Endothelial cell of umbilical vein (primary cell): ENCODE measurements at regions not wholly inside any gene's neighbourhood (a gene's known extent, or its start where the extent isn't known, plus 50 kb on each side); places are given as distances from the start of the nearest gene placed in this dataset.

Experiments used
- BruUV-seq: library from RNA; stranded (reverse); fragments of 400-500 nt; replicated peaks from 2 replicates; lab custom pipeline; 2021; lab: Mats Ljungman, UMichigan
- CTCF ChIA-PET: fragments of 300-600, 350-600 bp; sonication (Branson Sonifier 250); formaldehyde crosslinking; loops from one replicate; lab custom pipeline; 2021; ENCODE audit warnings: antibody characterized with exemption, inconsistent platforms; lab: Charles Lee
- POLR2A ChIA-PET: fragments of 300-600, 350-600 bp; sonication (Branson Sonifier 250); formaldehyde crosslinking; loops from one replicate; lab custom pipeline; 2021; ENCODE audit warnings: antibody characterized with exemption, inconsistent platforms; lab: Charles Lee
- DNase-seq: peaks from one replicate; pipeline ENCODE4 v3.0.0-alpha.2; 2011; ENCODE audit warnings: low read depth, low spot score
- FAIRE-seq: peaks from 2 replicates; lab custom pipeline; 2011; peaks lifted over from hg19 to GRCh38; lab: Jason Lieb, UNC
- H2AFZ ChIP-seq: 2 replicates; pipeline ENCODE4 v1.6.0; 2012; ENCODE audit warnings: low read depth, low read length, control low read depth, inconsistent platforms
- H3K27ac ChIP-seq: 2 replicates; pipeline ENCODE4 v1.5.1; 2011; ENCODE audit warnings: low read depth, mild to moderate bottlenecking, control low read depth, low read length, moderate library complexity; ENCODE audit not compliant: insufficient read depth
- H3K27me3 ChIP-seq, 2 experiments: 2 replicates each; pipeline versions ENCODE4 v1.6.0 to v1.6.1; 2011; ENCODE audit warnings: low read length in 2 of 2, mixed read lengths in 1 of 2; ENCODE audit not compliant: control insufficient read depth in 2 of 2, insufficient read depth in 2 of 2
- H3K36me3 ChIP-seq, 2 experiments: 2 replicates in 1 of 2; 3 replicates in 1 of 2; pipeline ENCODE4 v1.5.1; 2011; ENCODE audit warnings: low read length in 2 of 2, mild to moderate bottlenecking in 1 of 2, moderate library complexity in 1 of 2; ENCODE audit not compliant: control insufficient read depth in 2 of 2, insufficient read depth in 2 of 2; ENCODE audit errors: extremely low read depth in 1 of 2
- H3K4me1 ChIP-seq: 3 replicates; pipeline ENCODE4 v1.5.1; 2011; ENCODE audit warnings: mild to moderate bottlenecking, low read length; ENCODE audit not compliant: control insufficient read depth, insufficient read depth; ENCODE audit errors: extremely low read depth
- H3K4me2 ChIP-seq: 2 replicates; pipeline ENCODE4 v1.6.1; 2011; ENCODE audit warnings: low read length, control low read depth, mixed read lengths; ENCODE audit not compliant: insufficient read depth
- H3K4me3 ChIP-seq, 3 experiments: fragments of 200-600 bp in 1 of 3; sonication (generic), shearing (Covaris generic) in 1 of 3; replicated peaks in 1 of 3; 2 replicates each; pipeline ENCODE4 v1.5.1; 2011 to 2016; ENCODE audit warnings: control low read depth in 3 of 3, low read length in 3 of 3, mild to moderate bottlenecking in 2 of 3, inconsistent platforms in 1 of 3, low read depth in 1 of 3, moderate library complexity in 1 of 3; ENCODE audit not compliant: insufficient read depth in 1 of 3
- H3K79me2 ChIP-seq: 2 replicates; pipeline ENCODE4 v1.6.0; 2012; ENCODE audit warnings: low read length, inconsistent platforms; ENCODE audit not compliant: control insufficient read depth, insufficient read depth
- H3K9ac ChIP-seq: replicated peaks from 2 replicates; pipeline ENCODE3; 2011; ENCODE audit warnings: low read length, control low read depth; ENCODE audit not compliant: insufficient read depth; ENCODE audit errors: extremely low read depth
- H3K9me1 ChIP-seq: replicated peaks from 3 replicates; pipeline ENCODE4 v1.6.0; 2011; ENCODE audit warnings: mild to moderate bottlenecking, low read length; ENCODE audit not compliant: control insufficient read depth, insufficient read depth; ENCODE audit errors: extremely low read depth
- H3K9me3 ChIP-seq: replicated peaks from 2 replicates; pipeline ENCODE4 v1.5.1; 2012; ENCODE audit warnings: low read length, inconsistent platforms; ENCODE audit not compliant: control insufficient read depth, insufficient read depth
- H4K20me1 ChIP-seq: replicated peaks from 2 replicates; pipeline ENCODE3; 2011; ENCODE audit warnings: mild to moderate bottlenecking, low read length; ENCODE audit not compliant: control insufficient read depth, insufficient read depth; ENCODE audit errors: extremely low read depth
- EZH2 ChIP-seq: IDR thresholded peaks from 2 replicates; pipeline ENCODE4 v1.6.1; 2012; ENCODE audit warnings: borderline replicate concordance, low read depth, mild to moderate bottlenecking, moderate library complexity, low read length, inconsistent platforms; ENCODE audit not compliant: severe bottlenecking
- FOS ChIP-seq: IDR thresholded peaks from 2 replicates; pipeline ENCODE4 v1.6.1; 2011; ENCODE audit warnings: mild to moderate bottlenecking, low read length, moderate library complexity, borderline replicate concordance; ENCODE audit not compliant: insufficient read depth
- GATA2 ChIP-seq: IDR thresholded peaks from 2 replicates; pipeline ENCODE4 v1.7.0; 2011; ENCODE audit warnings: low read depth, mild to moderate bottlenecking, moderate library complexity, mixed read lengths, low read length; ENCODE audit not compliant: insufficient read length, insufficient read depth
- JUN ChIP-seq: IDR thresholded peaks from 2 replicates; pipeline ENCODE4 v1.6.1; 2011; ENCODE audit warnings: borderline replicate concordance, low read depth; ENCODE audit not compliant: insufficient read length, insufficient read depth
- MAX ChIP-seq: IDR thresholded peaks from 2 replicates; pipeline ENCODE4 v1.6.1; 2011; ENCODE audit not compliant: insufficient read depth, insufficient read length
- MYC ChIP-seq: IDR thresholded peaks from one replicate; pipeline ENCODE4 v1.6.1; 2011; ENCODE audit warnings: mild to moderate bottlenecking, low read depth, low read length
- POLR2A ChIP-seq: IDR thresholded peaks from 2 replicates; pipeline ENCODE4 v1.6.1; 2012; ENCODE audit warnings: low read depth, mild to moderate bottlenecking, control low read depth, low read length
- POLR2AphosphoS5 ChIP-seq: IDR thresholded peaks from 2 replicates; pipeline ENCODE4 v1.6.1; 2012; ENCODE audit warnings: low read depth, mild to moderate bottlenecking, control low read depth, low read length, moderate library complexity; ENCODE audit not compliant: insufficient read depth
- dilution Hi-C: fragments of 300-500 bp; cut with MboI; formaldehyde crosslinking; loops from one replicate; pipeline ENCODE4 v1.15.0; 2019; ENCODE audit warnings: low sequenced_read_pairs; ENCODE audit not compliant: extremely low pct_ligation_motif_present
- intact Hi-C: fragments of 100-400 bp; cut with micrococcal nuclease; formaldehyde crosslinking; loops from one replicate; pipeline ENCODE4 v1.10.0; 2022
- TF ChIP-seq, protein P1 (sequence below), 2 donors: IDR thresholded peaks; 1 replicate in 1 of 2; 2 replicates in 1 of 2; pipeline ENCODE4 v1.5.1; 2011; ENCODE audit warnings: low read length in 2 of 2, mild to moderate bottlenecking in 2 of 2, moderate library complexity in 2 of 2, control low read depth in 1 of 2, inconsistent platforms in 1 of 2, low read depth in 1 of 2; ENCODE audit not compliant: insufficient read depth in 1 of 2; ENCODE audit errors: extremely low read depth in 1 of 2

DNA sequence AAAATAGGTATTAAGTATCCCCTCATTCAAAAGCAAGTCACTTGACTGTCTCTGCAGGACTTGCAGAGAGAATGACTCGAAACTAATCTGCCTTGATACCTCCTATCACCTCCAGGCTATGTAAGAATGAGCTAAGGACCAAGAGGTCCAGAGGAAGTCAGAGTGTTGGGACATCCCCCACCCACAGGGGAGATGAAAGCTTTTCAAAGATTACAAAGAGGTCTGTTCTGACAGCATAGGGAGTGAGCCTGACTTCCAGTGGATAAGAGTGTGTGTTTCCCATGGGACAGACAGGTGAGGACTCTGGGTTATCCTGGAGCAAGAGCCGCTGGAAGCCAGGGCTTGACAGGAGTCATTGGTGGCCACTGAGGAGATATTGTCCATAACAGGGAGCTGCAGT lies 85.0 kb upstream of the TACR1 start:
- Histone ChIP-seq H3K9me1 (no peaks in the 10 kb centered on the region), H3K36me3 (no peaks in the 10 kb centered on the region), H3K27ac (no peak overlapping the region), H3K9ac (no peak overlapping the region), H3K79me2 (no peaks in the 10 kb centered on the region), H4K20me1 (no peaks in the 10 kb centered on the region), H3K9me3 (no peaks in the 10 kb centered on the region), H3K4me3 (no peak overlapping the region), H2AFZ (no peak overlapping the region), H3K4me2 (no peak overlapping the region), H3K27me3 (no peaks in the 10 kb centered on the region), H3K4me1 (no peaks in the 10 kb centered on the region)
- intact Hi-C loops: no loop called here
- no TSS peak for BruUV-seq
- dilution Hi-C loops: no loop called here
- TF ChIP-seq POLR2A: no peak
- no peak for TF ChIP-seq EZH2
- no peak for TF ChIP-seq POLR2AphosphoS5
- no peak for TF ChIP-seq GATA2
- TF ChIP-seq, protein P1, sequence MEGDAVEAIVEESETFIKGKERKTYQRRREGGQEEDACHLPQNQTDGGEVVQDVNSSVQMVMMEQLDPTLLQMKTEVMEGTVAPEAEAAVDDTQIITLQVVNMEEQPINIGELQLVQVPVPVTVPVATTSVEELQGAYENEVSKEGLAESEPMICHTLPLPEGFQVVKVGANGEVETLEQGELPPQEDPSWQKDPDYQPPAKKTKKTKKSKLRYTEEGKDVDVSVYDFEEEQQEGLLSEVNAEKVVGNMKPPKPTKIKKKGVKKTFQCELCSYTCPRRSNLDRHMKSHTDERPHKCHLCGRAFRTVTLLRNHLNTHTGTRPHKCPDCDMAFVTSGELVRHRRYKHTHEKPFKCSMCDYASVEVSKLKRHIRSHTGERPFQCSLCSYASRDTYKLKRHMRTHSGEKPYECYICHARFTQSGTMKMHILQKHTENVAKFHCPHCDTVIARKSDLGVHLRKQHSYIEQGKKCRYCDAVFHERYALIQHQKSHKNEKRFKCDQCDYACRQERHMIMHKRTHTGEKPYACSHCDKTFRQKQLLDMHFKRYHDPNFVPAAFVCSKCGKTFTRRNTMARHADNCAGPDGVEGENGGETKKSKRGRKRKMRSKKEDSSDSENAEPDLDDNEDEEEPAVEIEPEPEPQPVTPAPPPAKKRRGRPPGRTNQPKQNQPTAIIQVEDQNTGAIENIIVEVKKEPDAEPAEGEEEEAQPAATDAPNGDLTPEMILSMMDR (IDR thresholded peaks at IDR 0.05; ENCODE audit: extremely low read depth in 1 of 2, insufficient read depth in 1 of 2, low read depth in 1 of 2, low read length in 2 of 2): no peak
- no peak for TF ChIP-seq MYC
- no peak for TF ChIP-seq JUN
- no peak for TF ChIP-seq FOS
- no peak for TF ChIP-seq MAX
- DNase-seq (no peak), FAIRE-seq (no peak)
- CTCF ChIA-PET: no interaction called here
- POLR2A ChIA-PET: no interaction called here
